Astrocyte of the spinal cord (primary cell): ENCODE measurements at regions not wholly inside any gene's neighbourhood (a gene's known extent, or its start where the extent isn't known, plus 50 kb on each side); places are given as distances from the start of the nearest gene placed in this dataset.

Source experiments
- DNase-seq: peaks from one replicate; pipeline ENCODE4 v3.0.0; 2011; ENCODE audit warnings: low read depth, low spot score
- H3K4me3 ChIP-seq: 2 replicates; pipeline ENCODE4 v1.5.1; 2011; ENCODE audit warnings: low read depth, mild to moderate bottlenecking, low read length, moderate library complexity
- in situ Hi-C: cut with HindIII; loops from 2 replicates; pipeline ENCODE4 v1.10.0; 2017; ENCODE audit warnings: low sequenced_read_pairs
- TF ChIP-seq, protein P1 (sequence below): IDR thresholded peaks from 2 replicates; pipeline ENCODE4 v1.5.1; 2012; ENCODE audit warnings: low read depth, mild to moderate bottlenecking, low read length, inconsistent platforms

DNA sequence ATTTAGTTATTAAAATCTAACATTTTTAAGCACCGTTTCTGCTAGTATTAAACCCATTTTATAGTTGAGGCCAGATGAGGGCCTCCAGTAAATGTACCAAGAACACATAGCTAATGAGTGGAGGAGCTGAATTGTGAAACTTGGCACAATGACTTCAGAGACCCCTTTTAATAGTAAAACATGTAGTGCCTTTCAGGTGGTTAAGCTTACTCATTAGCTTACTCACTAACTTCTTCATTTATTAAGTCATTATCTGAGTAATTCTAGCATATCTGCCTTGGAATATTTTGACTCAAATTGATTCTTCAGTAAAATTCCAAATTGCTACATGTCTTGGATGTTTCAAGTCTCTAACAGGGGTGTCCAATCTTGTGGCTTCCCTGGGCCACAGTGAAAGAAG lies 735.2 kb downstream of the LIG4 start:
- TF ChIP-seq, protein P1, sequence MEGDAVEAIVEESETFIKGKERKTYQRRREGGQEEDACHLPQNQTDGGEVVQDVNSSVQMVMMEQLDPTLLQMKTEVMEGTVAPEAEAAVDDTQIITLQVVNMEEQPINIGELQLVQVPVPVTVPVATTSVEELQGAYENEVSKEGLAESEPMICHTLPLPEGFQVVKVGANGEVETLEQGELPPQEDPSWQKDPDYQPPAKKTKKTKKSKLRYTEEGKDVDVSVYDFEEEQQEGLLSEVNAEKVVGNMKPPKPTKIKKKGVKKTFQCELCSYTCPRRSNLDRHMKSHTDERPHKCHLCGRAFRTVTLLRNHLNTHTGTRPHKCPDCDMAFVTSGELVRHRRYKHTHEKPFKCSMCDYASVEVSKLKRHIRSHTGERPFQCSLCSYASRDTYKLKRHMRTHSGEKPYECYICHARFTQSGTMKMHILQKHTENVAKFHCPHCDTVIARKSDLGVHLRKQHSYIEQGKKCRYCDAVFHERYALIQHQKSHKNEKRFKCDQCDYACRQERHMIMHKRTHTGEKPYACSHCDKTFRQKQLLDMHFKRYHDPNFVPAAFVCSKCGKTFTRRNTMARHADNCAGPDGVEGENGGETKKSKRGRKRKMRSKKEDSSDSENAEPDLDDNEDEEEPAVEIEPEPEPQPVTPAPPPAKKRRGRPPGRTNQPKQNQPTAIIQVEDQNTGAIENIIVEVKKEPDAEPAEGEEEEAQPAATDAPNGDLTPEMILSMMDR = no peak
- no peak for DNase-seq
- no peak overlapping the region for H3K4me3 ChIP-seq
- in situ Hi-C loops = no loop called here

DNA sequence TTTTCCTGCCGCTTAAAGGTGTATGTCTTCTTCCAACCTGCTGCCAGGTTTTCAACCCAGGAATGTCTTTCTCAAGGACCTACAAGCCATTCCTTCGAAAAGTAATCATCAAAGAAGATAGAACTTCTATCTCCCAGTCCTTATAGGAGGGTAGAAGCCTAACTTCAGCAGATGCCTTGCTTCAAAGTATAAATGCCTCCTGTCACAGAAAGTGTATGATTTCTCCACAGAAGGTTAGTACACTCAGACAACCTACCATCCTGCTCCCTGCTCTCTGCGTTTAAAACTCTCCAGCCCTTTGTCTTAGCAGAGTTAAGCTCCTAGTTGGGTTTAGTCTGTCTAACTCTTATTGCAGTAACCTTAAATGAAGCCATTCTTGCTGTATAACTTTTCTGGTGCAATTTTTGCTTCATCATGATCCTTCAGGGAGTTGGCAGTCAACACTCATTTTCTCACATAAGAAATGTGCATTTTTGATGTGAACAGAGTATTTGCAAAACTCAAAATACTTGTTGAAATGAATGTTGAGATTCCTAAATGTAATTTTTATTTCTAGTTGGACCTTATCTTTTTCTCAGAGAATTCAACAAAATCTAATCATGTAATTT lies 737.5 kb downstream of the LIG4 start:
- TF ChIP-seq, protein P1 = no peak
- H3K4me3 ChIP-seq = no peak overlapping the region
- in situ Hi-C loops = no loop called here
- no peak for DNase-seq

DNA sequence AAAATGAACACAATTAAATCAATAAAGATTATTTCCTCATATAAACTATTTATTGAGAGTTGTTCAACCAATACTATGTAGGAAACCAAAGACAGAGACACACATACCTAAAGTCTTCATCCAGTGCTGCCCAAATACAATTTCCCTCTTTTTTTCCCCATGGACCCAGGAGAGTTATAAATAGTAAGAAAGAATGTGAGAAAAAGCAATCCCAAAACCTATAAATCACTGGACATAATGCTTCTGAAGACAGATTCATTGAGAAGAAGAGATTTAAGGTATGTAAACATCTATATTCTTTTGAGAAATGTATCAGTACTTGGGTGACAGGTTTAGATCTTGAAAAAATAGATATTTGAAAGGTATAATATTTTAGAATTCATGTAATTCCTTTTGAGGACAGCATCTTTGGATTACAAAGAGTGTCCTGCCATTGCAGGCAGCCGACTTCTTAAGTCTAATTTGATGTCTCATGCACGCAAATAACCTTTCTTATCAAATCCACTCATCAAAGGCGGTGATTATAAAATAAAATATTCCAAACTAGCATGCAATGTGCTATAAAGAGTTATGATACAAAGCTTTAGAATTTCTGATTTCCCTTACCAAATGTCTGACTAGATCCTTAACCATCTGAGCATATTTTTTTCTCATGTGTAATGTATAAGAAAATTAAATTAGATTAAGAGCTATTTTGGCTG lies 739.4 kb downstream of the LIG4 start:
- no peak for DNase-seq
- H3K4me3 ChIP-seq = no peak overlapping the region

DNA sequence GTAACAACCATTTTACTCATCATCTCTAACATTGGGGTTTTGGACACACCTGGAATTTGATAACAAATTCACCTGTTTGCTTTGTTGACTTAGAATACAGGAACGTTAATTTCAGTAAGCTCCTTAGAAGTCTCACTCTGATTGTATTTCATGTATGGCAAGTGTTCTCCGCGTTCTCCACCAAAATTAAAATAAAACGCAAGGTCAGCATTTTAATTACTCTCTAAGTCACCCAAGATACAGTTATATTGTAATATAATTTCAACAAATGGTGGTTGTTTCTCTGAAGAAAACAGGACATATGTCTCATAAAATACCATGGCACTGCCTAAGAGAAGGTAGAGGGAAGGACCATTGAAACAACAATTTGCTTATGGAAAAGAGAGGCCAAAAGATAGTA lies 742.1 kb downstream of the LIG4 start:
- in situ Hi-C loops = no loop called here
- DNase-seq = no peak
- no peak overlapping the region for H3K4me3 ChIP-seq
- TF ChIP-seq, protein P1 = no peak

More for the DNA sequence above, 739.4 kb downstream of the LIG4 start:
- TF ChIP-seq, protein P1 = no peak
- in situ Hi-C loops = no loop called here

DNA sequence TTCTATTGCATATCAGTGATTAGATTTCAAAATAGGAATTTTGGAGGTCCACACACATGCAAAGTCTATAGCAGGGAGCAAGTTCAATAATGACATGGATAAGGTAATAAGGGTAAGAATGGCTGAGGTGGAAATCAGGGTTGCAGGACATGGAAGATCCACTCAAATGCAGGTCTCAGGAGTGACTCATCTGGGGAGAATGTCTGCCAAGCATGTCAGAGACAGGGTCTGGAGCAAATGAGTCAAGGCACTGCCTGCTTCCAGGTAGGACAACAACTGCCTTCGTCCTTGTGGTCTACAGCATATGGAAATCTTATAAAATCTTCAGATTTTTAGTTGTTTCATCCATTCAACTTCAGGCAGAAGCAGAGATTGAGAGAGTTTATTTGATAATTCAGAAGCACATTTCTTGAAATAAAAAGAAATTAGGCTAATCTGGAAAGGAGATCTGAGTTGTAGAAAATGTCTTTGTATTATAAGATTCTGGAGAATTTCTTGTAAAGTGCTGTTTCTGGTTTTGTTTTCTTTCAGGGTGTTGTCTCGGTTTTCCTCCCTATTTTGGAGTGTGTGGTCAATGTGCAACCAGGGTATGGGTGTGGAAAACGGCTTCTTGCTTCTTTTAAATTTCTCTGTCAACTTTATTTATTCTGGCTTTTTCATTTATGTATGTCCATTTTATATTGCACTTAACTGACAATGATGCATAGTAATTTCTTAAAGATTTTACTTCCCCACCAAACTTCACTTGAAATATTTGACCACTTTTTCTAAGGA lies 748.8 kb downstream of the LIG4 start:
- TF ChIP-seq, protein P1 = no peak
- peak; percentile 68 for DNase-seq
- H3K4me3 ChIP-seq = no peak overlapping the region
- in situ Hi-C loops = no loop called here

DNA sequence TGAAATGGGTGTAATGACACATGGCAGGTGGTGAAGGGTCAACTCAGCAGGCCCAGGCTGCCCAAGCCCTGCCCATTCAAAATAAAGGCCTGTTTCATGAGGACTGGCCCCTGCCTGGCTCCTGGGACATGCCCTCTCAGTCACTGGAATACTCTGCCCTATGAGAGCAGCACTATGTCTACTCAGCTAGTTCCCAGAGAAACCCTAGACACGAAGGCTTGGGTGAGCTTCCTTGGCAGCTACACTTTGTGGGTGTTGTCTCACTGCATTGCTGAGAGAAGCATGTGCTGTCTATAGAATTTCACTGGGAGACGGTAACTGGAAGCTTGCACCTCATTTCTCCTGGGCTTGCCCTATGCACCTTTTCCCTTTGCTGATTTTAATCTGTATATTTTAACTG lies 752.8 kb downstream of the LIG4 start:
- in situ Hi-C loops = no loop called here
- DNase-seq = no peak
- H3K4me3 ChIP-seq = no peak overlapping the region
- TF ChIP-seq, protein P1 = no peak
